ENCODE measurements at regions not wholly inside any gene's neighbourhood (a gene's known extent, or its start where the extent isn't known, plus 50 kb on each side); places are given as distances from the start of the nearest gene placed in this dataset.

GRCh38 chr1:48106049-48106448 is 108.9 kb upstream of the TRABD2B start:
- Mint-ChIP-seq H3K4me1 (ENCODE audit: low read depth) (peaks cover 4% of the 10 kb centered on the region), H3K36me3 (ENCODE audit: low read depth) (no peaks in the 10 kb centered on the region), H3K4me3 (no peak overlapping the region), H3K27ac (no peak overlapping the region), H3K27me3 (ENCODE audit: low read depth) (peaks cover 11% of the 10 kb centered on the region), H3K9me3 (no peaks in the 10 kb centered on the region)
- CTCF ChIA-PET, result interaction anchor here (0.9 to 1.5 kb wide), 3 partner anchors 95 to 100 kb away, joined by 3 to 10 read pairs (median 4); no protein-coding TSS in a partner anchor
- intact Hi-C loops (cut with micrococcal nuclease), result no loop called here
- DNase-seq, result no peak

GRCh38 chr1:48105165-48105564 is 108.0 kb upstream of the TRABD2B start:
- Mint-ChIP-seq H3K9me3 (no peaks in the 10 kb centered on the region), H3K4me1 (ENCODE audit: low read depth) (peaks cover 4% of the 10 kb centered on the region), H3K27ac (no peak overlapping the region), H3K36me3 (ENCODE audit: low read depth) (no peaks in the 10 kb centered on the region), H3K27me3 (ENCODE audit: low read depth) (peaks cover 11% of the 10 kb centered on the region), H3K4me3 (no peak overlapping the region)
- no peak for DNase-seq
- intact Hi-C loops (cut with micrococcal nuclease), result no loop called here
- CTCF ChIA-PET, result interaction anchor here (0.9 kb wide), 1 partner anchor 96 kb away, joined by 4 read pairs; no protein-coding TSS in a partner anchor

- Mint-ChIP-seq H3K4me3 (no peak overlapping the region), H3K4me1 (ENCODE audit: low read depth) (peaks cover 4% of the 10 kb centered on the region), H3K9me3 (no peaks in the 10 kb centered on the region), H3K27ac (no peak overlapping the region), H3K36me3 (ENCODE audit: low read depth) (no peaks in the 10 kb centered on the region), H3K27me3 (ENCODE audit: low read depth) (peaks cover 18% of the 10 kb centered on the region)
- CTCF ChIA-PET, result no interaction called here
- intact Hi-C loops (cut with micrococcal nuclease), result no loop called here
- no peak for DNase-seq
Measured at GRCh38 chr1:48103495-48103894, 106.3 kb upstream of the TRABD2B start.

GRCh38 chr1:48102766-48103165 is 105.6 kb upstream of the TRABD2B start:
- Mint-ChIP-seq H3K36me3 (ENCODE audit: low read depth) (no peaks in the 10 kb centered on the region), H3K9me3 (no peaks in the 10 kb centered on the region), H3K27me3 (ENCODE audit: low read depth) (peaks cover 20% of the 10 kb centered on the region), H3K4me1 (ENCODE audit: low read depth) (peaks cover 4% of the 10 kb centered on the region), H3K4me3 (no peak overlapping the region), H3K27ac (no peak overlapping the region)
- CTCF ChIA-PET, result interaction anchor here (1.3 kb wide), 1 partner anchor 105 kb away, joined by 3 read pairs; no protein-coding TSS in a partner anchor
- intact Hi-C loops (cut with micrococcal nuclease), result no loop called here
- DNase-seq, result no peak

- no peak for DNase-seq
- Mint-ChIP-seq H3K9me3 (no peaks in the 10 kb centered on the region), H3K4me3 (no peak overlapping the region), H3K27ac (no peak overlapping the region), H3K27me3 (ENCODE audit: low read depth) (peaks cover 37% of the 10 kb centered on the region), H3K36me3 (ENCODE audit: low read depth) (no peaks in the 10 kb centered on the region), H3K4me1 (ENCODE audit: low read depth) (peaks cover under 1% of the 10 kb centered on the region)
- CTCF ChIA-PET, result no interaction called here
- intact Hi-C loops (cut with micrococcal nuclease), result no loop called here
Measured at GRCh38 chr1:48099072-48099773, 102.0 kb upstream of the TRABD2B start.

- intact Hi-C loops (cut with micrococcal nuclease), result loop anchor here (1.0 to 5.0 kb wide), 4 partner anchors 13 to 403 kb away; no protein-coding TSS in a partner anchor
- peak overlapping the region; percentile 42 for H3K4me3 Mint-ChIP-seq
- H3K9me3 Mint-ChIP-seq, result no peaks in the 10 kb centered on the region
- CTCF ChIA-PET, result interaction anchor here (0.7 to 2.2 kb wide), 9 partner anchors 13 to 403 kb away, joined by 3 to 19 read pairs (median 5); no protein-coding TSS in a partner anchor
- DNase-seq, result peak; percentile 88
- no peaks in the 10 kb centered on the region for H3K36me3 Mint-ChIP-seq (ENCODE audit: low read depth)
- peaks cover 5% of the 10 kb centered on the region for H3K4me1 Mint-ChIP-seq (ENCODE audit: low read depth)
- H3K27me3 Mint-ChIP-seq (ENCODE audit: low read depth), result peaks cover 45% of the 10 kb centered on the region
- no peak overlapping the region for H3K27ac Mint-ChIP-seq
Measured at GRCh38 chr1:48093696-48094528, 96.7 kb upstream of the TRABD2B start.

GRCh38 chr1:48093147-48093546 is 96.0 kb upstream of the TRABD2B start:
- Mint-ChIP-seq H3K4me1 (ENCODE audit: low read depth) (peaks cover 5% of the 10 kb centered on the region), H3K9me3 (no peaks in the 10 kb centered on the region), H3K27me3 (ENCODE audit: low read depth) (peaks cover 40% of the 10 kb centered on the region), H3K27ac (no peak overlapping the region), H3K36me3 (ENCODE audit: low read depth) (no peaks in the 10 kb centered on the region), H3K4me3 (no peak overlapping the region)
- no peak for DNase-seq
- intact Hi-C loops (cut with micrococcal nuclease), result loop anchor here (1.0 to 5.0 kb wide), 4 partner anchors 14 to 404 kb away; no protein-coding TSS in a partner anchor
- CTCF ChIA-PET, result interaction anchor here (0.6 to 2.2 kb wide), 8 partner anchors 9 to 404 kb away, joined by 3 to 19 read pairs (median 5); no protein-coding TSS in a partner anchor

GRCh38 chr1:48092401-48092800 is 95.2 kb upstream of the TRABD2B start:
- Mint-ChIP-seq H3K27me3 (ENCODE audit: low read depth) (peaks cover 38% of the 10 kb centered on the region), H3K36me3 (ENCODE audit: low read depth) (no peaks in the 10 kb centered on the region), H3K9me3 (no peaks in the 10 kb centered on the region), H3K4me3 (no peak overlapping the region), H3K27ac (no peak overlapping the region), H3K4me1 (ENCODE audit: low read depth) (peaks cover 5% of the 10 kb centered on the region)
- intact Hi-C loops (cut with micrococcal nuclease), result loop anchor here (5.0 kb wide), 1 partner anchor 405 kb away; no protein-coding TSS in a partner anchor
- CTCF ChIA-PET, result interaction anchor here (0.6 to 2.2 kb wide), 2 partner anchors 9 to 111 kb away, joined by 3 to 19 read pairs; no protein-coding TSS in a partner anchor
- no peak for DNase-seq

- CTCF ChIA-PET, result no interaction called here
Measured at GRCh38 chr1:48089356-48089891, 92.2 kb upstream of the TRABD2B start.

GRCh38 chr1:48084826-48085225 is 87.6 kb upstream of the TRABD2B start:
- CTCF ChIA-PET, result no interaction called here

More at GRCh38 chr1:48089356-48089891, 92.2 kb upstream of the TRABD2B start:
- Mint-ChIP-seq H3K27ac (no peak overlapping the region), H3K9me3 (no peaks in the 10 kb centered on the region), H3K36me3 (ENCODE audit: low read depth) (no peaks in the 10 kb centered on the region), H3K27me3 (ENCODE audit: low read depth) (peaks cover 23% of the 10 kb centered on the region), H3K4me1 (ENCODE audit: low read depth) (peaks cover 5% of the 10 kb centered on the region), H3K4me3 (no peak overlapping the region)
- no peak for DNase-seq
- intact Hi-C loops (cut with micrococcal nuclease), result no loop called here

GRCh38 chr1:48082271-48082962 is 85.2 kb upstream of the TRABD2B start:
- intact Hi-C loops (cut with micrococcal nuclease), result no loop called here
- H3K27ac Mint-ChIP-seq, result no peak overlapping the region
- no peaks in the 10 kb centered on the region for H3K4me1 Mint-ChIP-seq (ENCODE audit: low read depth)
- no peak for DNase-seq
- H3K27me3 Mint-ChIP-seq (ENCODE audit: low read depth), result peaks cover 3% of the 10 kb centered on the region
- H3K36me3 Mint-ChIP-seq (ENCODE audit: low read depth), result no peaks in the 10 kb centered on the region
- H3K4me3 Mint-ChIP-seq, result no peak overlapping the region
- CTCF ChIA-PET, result no interaction called here
- H3K9me3 Mint-ChIP-seq, result no peaks in the 10 kb centered on the region

More at GRCh38 chr1:48084826-48085225, 87.6 kb upstream of the TRABD2B start:
- no peak overlapping the region for H3K27ac Mint-ChIP-seq
- H3K36me3 Mint-ChIP-seq (ENCODE audit: low read depth), result no peaks in the 10 kb centered on the region
- no peaks in the 10 kb centered on the region for H3K4me1 Mint-ChIP-seq (ENCODE audit: low read depth)
- H3K4me3 Mint-ChIP-seq, result no peak overlapping the region
- H3K27me3 Mint-ChIP-seq (ENCODE audit: low read depth), result peaks cover 5% of the 10 kb centered on the region
- DNase-seq, result no peak
- H3K9me3 Mint-ChIP-seq, result no peaks in the 10 kb centered on the region
- intact Hi-C loops (cut with micrococcal nuclease), result no loop called here

Measured in activated naive CD4-positive, alpha-beta T cell treated with anti-CD3 and anti-CD28 coated beads for 36 hours (primary cell).